ENCODE measurements at regions not wholly inside any gene's neighbourhood (a gene's known extent, or its start where the extent isn't known, plus 50 kb on each side); places are given as distances from the start of the nearest gene placed in this dataset.

GRCh38 chr5:174421408-174421805 lies 303.0 kb upstream of the MSX2 start:
- TF ChIP-seq POLR2A (IDR thresholded peaks at IDR 0.05; ENCODE audit: low read depth, low read length) (no peak), POLR2AphosphoS5 (IDR thresholded peaks at IDR 0.05; ENCODE audit: low read depth, low read length) (no peak), TAF1 (IDR thresholded peaks at IDR 0.05; ENCODE audit: borderline replicate concordance, low read depth, low read length) (no peak)

Measured in GM12892 (cell line).